ENCODE measurements at regions not wholly inside any gene's neighbourhood (a gene's known extent, or its start where the extent isn't known, plus 50 kb on each side); places are given as distances from the start of the nearest gene placed in this dataset.

DNA sequence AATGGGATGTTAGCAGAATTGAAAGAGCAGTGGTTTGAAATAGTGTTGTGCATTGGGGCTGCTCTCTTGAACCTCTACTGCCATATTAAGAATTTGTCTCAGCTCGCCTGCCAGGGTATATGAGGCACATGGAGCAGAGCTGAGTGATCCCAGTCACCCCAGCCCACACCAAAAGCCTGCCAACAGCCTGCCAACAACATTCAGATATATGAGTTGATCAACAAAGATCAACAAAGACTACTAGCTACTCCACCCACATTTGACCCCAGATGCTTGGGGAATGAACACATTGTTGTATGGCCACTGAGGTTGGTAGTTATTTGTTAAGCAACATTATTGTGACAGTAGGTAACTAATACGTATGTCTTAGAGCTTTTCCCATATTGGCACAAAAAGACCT is 570.9 kb upstream of the IL12A start:
- DNase-seq (ENCODE audit: low spot score) = no peak
- TF ChIP-seq CTCF (IDR thresholded peaks at IDR 0.05) = no peak
- no peak overlapping the region for H3K27ac ChIP-seq
- H3K4me3 ChIP-seq = no peak overlapping the region

GRCh38 chr3:159418571-159419526 is 569.8 kb upstream of the IL12A start:
- no peak for TF ChIP-seq CTCF (IDR thresholded peaks at IDR 0.05)
- H3K27ac ChIP-seq = no peak overlapping the region
- DNase-seq (ENCODE audit: low spot score) = no peak
- no peak overlapping the region for H3K4me3 ChIP-seq

DNA sequence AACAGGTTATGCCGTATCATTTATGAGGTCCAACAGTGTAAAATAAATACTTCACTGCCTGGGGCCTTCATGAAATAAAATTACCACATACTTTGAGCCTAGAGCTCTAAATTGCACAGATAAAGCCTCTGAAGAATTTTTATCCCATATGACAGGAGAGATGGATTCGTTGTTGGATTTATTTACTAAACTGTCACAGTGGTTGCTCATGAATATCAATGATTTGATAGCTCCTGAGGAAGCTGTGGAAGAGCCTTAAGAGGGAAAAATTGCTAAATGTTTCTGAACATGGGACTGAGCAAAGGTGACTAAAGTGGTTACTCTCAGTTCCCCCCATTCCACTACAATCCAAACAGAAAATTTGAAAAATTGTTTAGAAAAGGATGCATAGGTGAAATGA is 558.9 kb upstream of the IL12A start:
- H3K4me3 ChIP-seq = no peak overlapping the region
- no peak overlapping the region for H3K27ac ChIP-seq
- DNase-seq (ENCODE audit: low spot score) = no peak
- no peak for TF ChIP-seq CTCF (IDR thresholded peaks at IDR 0.05)

- TF ChIP-seq CTCF (IDR thresholded peaks at IDR 0.05) = no peak
- DNase-seq (ENCODE audit: low spot score) = no peak
- no peak overlapping the region for H3K27ac ChIP-seq
- no peak overlapping the region for H3K4me3 ChIP-seq
These were observed 555.8 kb upstream of the IL12A start for GRCh38 chr3:159432682-159433340.

DNA sequence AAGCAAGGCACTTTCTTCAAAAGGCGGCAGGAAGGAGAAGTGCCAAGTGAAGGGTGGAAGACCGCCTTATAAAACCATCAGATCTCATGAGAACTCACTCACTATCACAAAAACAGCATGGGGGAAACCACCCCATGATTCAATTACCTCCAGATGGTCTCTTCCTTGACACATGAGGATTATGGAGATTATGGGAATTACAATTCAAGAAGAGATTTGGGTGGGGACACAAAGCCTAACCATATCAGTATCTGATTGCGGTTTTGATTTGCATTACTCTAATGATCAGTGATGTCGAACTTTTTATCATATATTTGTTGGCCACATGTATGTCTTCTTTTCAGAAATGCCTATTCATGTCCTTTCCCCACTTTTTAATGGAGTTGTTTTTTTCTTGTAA is 549.3 kb upstream of the IL12A start:
- DNase-seq (ENCODE audit: low spot score) = no peak
- no peak for TF ChIP-seq CTCF (IDR thresholded peaks at IDR 0.05)
- Histone ChIP-seq H3K4me3 (no peak overlapping the region), H3K27ac (no peak overlapping the region)

DNA sequence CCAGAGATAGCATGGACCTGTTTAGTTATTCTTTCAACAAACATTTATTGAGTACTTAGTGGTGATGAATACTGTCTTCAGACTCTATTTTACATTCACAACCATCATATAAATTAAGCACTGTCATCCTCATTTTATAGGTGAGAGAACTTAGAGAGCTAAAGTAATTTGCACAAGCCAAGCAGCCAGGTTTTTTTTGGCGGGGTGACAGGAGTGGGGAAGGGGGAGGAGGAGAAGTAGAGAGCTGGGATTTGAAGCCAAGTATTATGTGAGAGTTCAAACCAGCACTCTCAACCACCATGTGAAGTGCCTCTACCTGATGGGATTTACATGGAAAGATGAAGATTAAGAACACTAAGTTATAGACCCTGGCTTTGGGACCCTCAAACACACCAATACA is 547.4 kb upstream of the IL12A start:
- H3K27ac ChIP-seq = no peak overlapping the region
- DNase-seq (ENCODE audit: low spot score) = no peak
- no peak overlapping the region for H3K4me3 ChIP-seq
- no peak for TF ChIP-seq CTCF (IDR thresholded peaks at IDR 0.05)

All from coronary artery (tissue), 2 donors.